ENCODE measurements at regions not wholly inside any gene's neighbourhood (a gene's known extent, or its start where the extent isn't known, plus 50 kb on each side); places are given as distances from the start of the nearest gene placed in this dataset.

DNA sequence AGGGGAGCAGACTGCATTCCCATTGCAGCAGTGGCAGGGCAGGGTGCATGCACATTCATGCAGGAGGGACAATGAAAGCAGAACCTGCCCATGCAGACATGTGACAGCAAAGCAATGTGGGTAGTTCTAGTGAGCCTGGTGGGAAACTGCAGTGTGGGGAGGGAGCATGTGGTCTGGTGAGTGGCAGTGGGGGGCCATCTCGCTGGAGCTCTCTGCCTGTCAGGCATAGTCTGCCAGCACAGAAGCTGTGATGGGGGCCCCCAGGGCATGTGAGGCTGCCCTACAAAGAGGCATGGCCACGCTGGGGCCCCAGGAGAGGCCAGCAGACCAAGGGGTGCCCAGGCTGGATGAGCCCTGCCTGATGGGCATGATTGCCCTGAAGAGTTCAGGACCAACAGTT, 579.7 kb downstream of the PTPRC start:
- Histone ChIP-seq H3K27me3 (ENCODE audit: insufficient read depth, low read length) (no peaks in the 10 kb centered on the region), H3K4me3 (ENCODE audit: insufficient read depth, low read depth, low read length) (no peak overlapping the region), H3K9me3 (ENCODE audit: insufficient read depth, low read depth, low read length) (no peaks in the 10 kb centered on the region), H3K4me1 (ENCODE audit: insufficient read depth, low read length) (no peaks in the 10 kb centered on the region), H3K4me2 (ENCODE audit: low read length) (no peak overlapping the region), H4K20me1 (ENCODE audit: insufficient read depth, low read length) (no peaks in the 10 kb centered on the region), H3K9ac (ENCODE audit: low read length) (no peak overlapping the region), H3K79me2 (ENCODE audit: insufficient read depth, low read length) (no peaks in the 10 kb centered on the region), H2AFZ (ENCODE audit: low read depth, low read length) (no peak overlapping the region), H3K27ac (ENCODE audit: low read depth, low read length) (no peak overlapping the region), H3K36me3 (ENCODE audit: insufficient read depth, low read length) (no peaks in the 10 kb centered on the region)
- Mint-ChIP-seq H3K27ac (ENCODE audit: unreplicated experiment) (no peak overlapping the region), H3K4me1 (ENCODE audit: low read depth, unreplicated experiment) (no peaks in the 10 kb centered on the region), H3K27me3 (ENCODE audit: low read depth, unreplicated experiment) (peaks cover 2% of the 10 kb centered on the region), H3K4me3 (ENCODE audit: unreplicated experiment) (no peak overlapping the region), H3K9me3 (ENCODE audit: unreplicated experiment) (no peaks in the 10 kb centered on the region), H3K36me3 (ENCODE audit: low read depth, unreplicated experiment) (no peaks in the 10 kb centered on the region)
- FAIRE-seq = no peak
- DNase-seq (ENCODE audit: low read depth) = no peak
- TF ChIP-seq EZH2 (IDR thresholded peaks at IDR 0.05; ENCODE audit: insufficient read depth, low read length) = no peak
- TF ChIP-seq, protein P1, sequence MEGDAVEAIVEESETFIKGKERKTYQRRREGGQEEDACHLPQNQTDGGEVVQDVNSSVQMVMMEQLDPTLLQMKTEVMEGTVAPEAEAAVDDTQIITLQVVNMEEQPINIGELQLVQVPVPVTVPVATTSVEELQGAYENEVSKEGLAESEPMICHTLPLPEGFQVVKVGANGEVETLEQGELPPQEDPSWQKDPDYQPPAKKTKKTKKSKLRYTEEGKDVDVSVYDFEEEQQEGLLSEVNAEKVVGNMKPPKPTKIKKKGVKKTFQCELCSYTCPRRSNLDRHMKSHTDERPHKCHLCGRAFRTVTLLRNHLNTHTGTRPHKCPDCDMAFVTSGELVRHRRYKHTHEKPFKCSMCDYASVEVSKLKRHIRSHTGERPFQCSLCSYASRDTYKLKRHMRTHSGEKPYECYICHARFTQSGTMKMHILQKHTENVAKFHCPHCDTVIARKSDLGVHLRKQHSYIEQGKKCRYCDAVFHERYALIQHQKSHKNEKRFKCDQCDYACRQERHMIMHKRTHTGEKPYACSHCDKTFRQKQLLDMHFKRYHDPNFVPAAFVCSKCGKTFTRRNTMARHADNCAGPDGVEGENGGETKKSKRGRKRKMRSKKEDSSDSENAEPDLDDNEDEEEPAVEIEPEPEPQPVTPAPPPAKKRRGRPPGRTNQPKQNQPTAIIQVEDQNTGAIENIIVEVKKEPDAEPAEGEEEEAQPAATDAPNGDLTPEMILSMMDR (IDR thresholded peaks at IDR 0.05; ENCODE audit: insufficient read depth, low read depth, low read length) = no peak

DNA sequence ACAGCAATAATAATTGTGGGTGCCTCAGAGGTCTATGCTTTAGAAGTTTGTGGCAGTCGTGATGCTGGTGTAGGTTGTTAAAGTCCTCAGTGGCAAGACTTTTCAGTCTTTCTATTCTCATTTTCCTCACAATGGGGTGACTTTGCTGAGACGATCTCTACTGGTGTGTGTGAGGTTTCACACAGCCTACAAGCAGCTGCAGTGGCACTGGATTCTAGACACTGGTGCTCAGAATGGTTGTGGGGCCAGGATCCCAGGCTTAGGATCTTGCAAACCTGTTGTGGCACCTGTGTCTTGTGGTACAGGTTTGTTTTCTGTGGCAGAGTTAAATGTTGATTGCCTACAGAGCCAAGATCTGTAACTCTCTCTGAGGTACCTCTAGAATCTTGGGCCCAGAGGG, 581.2 kb downstream of the PTPRC start:
- no peaks in the 10 kb centered on the region for H3K27me3 ChIP-seq (ENCODE audit: insufficient read depth, low read length)
- H3K4me3 Mint-ChIP-seq (ENCODE audit: unreplicated experiment) = no peak overlapping the region

More for the DNA sequence above, 581.2 kb downstream of the PTPRC start:
- FAIRE-seq = no peak
- H3K36me3 Mint-ChIP-seq (ENCODE audit: low read depth, unreplicated experiment) = no peaks in the 10 kb centered on the region
- no peak overlapping the region for H3K27ac Mint-ChIP-seq (ENCODE audit: unreplicated experiment)
- Histone ChIP-seq H3K79me2 (ENCODE audit: insufficient read depth, low read length) (no peaks in the 10 kb centered on the region), H3K4me2 (ENCODE audit: low read length) (no peak overlapping the region), H3K4me1 (ENCODE audit: insufficient read depth, low read length) (no peaks in the 10 kb centered on the region), H3K4me3 (ENCODE audit: insufficient read depth, low read depth, low read length) (no peak overlapping the region), H3K27ac (ENCODE audit: low read depth, low read length) (no peak overlapping the region), H4K20me1 (ENCODE audit: insufficient read depth, low read length) (no peaks in the 10 kb centered on the region), H3K9me3 (ENCODE audit: insufficient read depth, low read depth, low read length) (no peaks in the 10 kb centered on the region), H3K9ac (ENCODE audit: low read length) (no peak overlapping the region), H2AFZ (ENCODE audit: low read depth, low read length) (no peak overlapping the region), H3K36me3 (ENCODE audit: insufficient read depth, low read length) (no peaks in the 10 kb centered on the region)
- H3K4me1 Mint-ChIP-seq (ENCODE audit: low read depth, unreplicated experiment) = no peaks in the 10 kb centered on the region
- peaks cover 2% of the 10 kb centered on the region for H3K27me3 Mint-ChIP-seq (ENCODE audit: low read depth, unreplicated experiment)
- DNase-seq (ENCODE audit: low read depth) = no peak
- TF ChIP-seq, protein P1 (IDR thresholded peaks at IDR 0.05; ENCODE audit: insufficient read depth, low read depth, low read length) = no peak
- TF ChIP-seq EZH2 (IDR thresholded peaks at IDR 0.05; ENCODE audit: insufficient read depth, low read length) = no peak
- no peaks in the 10 kb centered on the region for H3K9me3 Mint-ChIP-seq (ENCODE audit: unreplicated experiment)

Data from astrocyte (in vitro differentiated cells and primary cell).